ENCODE measurements at regions not wholly inside any gene's neighbourhood (a gene's known extent, or its start where the extent isn't known, plus 50 kb on each side); places are given as distances from the start of the nearest gene placed in this dataset.
"Not testable (repeated sequence)": the region's sequence is repeated elsewhere in the genome, so short reads cannot be mapped to it uniquely, and the experiment has no call there.

- DNase-seq, result no peak
Observed at GRCh38 chr12:68387338-68387737, 55.2 kb upstream of the MDM1 start.

- DNase-seq, result no peak
Observed at GRCh38 chr12:68389305-68389704, 57.1 kb upstream of the MDM1 start.

- no peak for DNase-seq
Observed at GRCh38 chr12:68391937-68392336, 59.8 kb upstream of the MDM1 start.

- no peak for DNase-seq
Observed at GRCh38 chr12:68392376-68392775, 60.2 kb upstream of the MDM1 start.

- no peak for DNase-seq
Observed at GRCh38 chr12:68393417-68393816, 61.3 kb upstream of the MDM1 start.

GRCh38 chr12:68397566-68398158, 65.5 kb upstream of the MDM1 start:
- DNase-seq, result no peak

GRCh38 chr12:68398689-68399088, 66.5 kb upstream of the MDM1 start:
- not testable (repeated sequence) for DNase-seq

- peak in 1 of 2 experiments; percentile 12 for DNase-seq
Observed at GRCh38 chr12:68400226-68400829, 68.2 kb upstream of the MDM1 start.

- DNase-seq, result no peak
Observed at GRCh38 chr12:68402422-68402821, 70.3 kb upstream of the MDM1 start.

- DNase-seq, result no peak
Observed at GRCh38 chr12:68403296-68403695, 71.1 kb upstream of the MDM1 start.

GRCh38 chr12:68403711-68404110, 71.5 kb upstream of the MDM1 start:
- no peak for DNase-seq

GRCh38 chr12:68405343-68405781, 73.2 kb upstream of the MDM1 start:
- no peak for DNase-seq

GRCh38 chr12:68406134-68406576, 74.0 kb upstream of the MDM1 start:
- no peak for DNase-seq

- DNase-seq, result no peak
Observed at GRCh38 chr12:68406911-68407310, 74.7 kb upstream of the MDM1 start.

GRCh38 chr12:68410018-68410660, 78.0 kb upstream of the MDM1 start:
- no peak for DNase-seq

GRCh38 chr12:68411371-68411770, 79.2 kb upstream of the MDM1 start:
- DNase-seq, result no peak

GRCh38 chr12:68414988-68415387, 82.8 kb upstream of the MDM1 start:
- DNase-seq, result no peak

GRCh38 chr12:68416350-68416749, 84.2 kb upstream of the MDM1 start:
- DNase-seq, result no peak

- no peak for DNase-seq
Observed at GRCh38 chr12:68416826-68417225, 84.7 kb upstream of the MDM1 start.

- no peak for DNase-seq
Observed at GRCh38 chr12:68418137-68418460, 85.9 kb upstream of the MDM1 start.

GRCh38 chr12:68420225-68421010, 88.3 kb upstream of the MDM1 start:
- DNase-seq, result no peak

GRCh38 chr12:68422159-68422558, 90.0 kb upstream of the MDM1 start:
- DNase-seq, result no peak

GRCh38 chr12:68422956-68423574, 90.9 kb upstream of the MDM1 start:
- no peak for DNase-seq

Data from NCI-H524 (cell line).